ENCODE measurements at regions not wholly inside any gene's neighbourhood (a gene's known extent, or its start where the extent isn't known, plus 50 kb on each side); places are given as distances from the start of the nearest gene placed in this dataset.

GRCh38 chr3:55218577-55218976 lies 268.5 kb downstream of the WNT5A start:
- no peak overlapping the region for H3K4me3 ChIP-seq (ENCODE audit: low read depth, poor library complexity, severe bottlenecking)
- WGBS, 2 donors: 3 to 52% methylated on average over 1 of the region's 1 CpG
- DNase-seq (ENCODE audit: low spot score in 2 of 2): no peak
- no peak for TF ChIP-seq POLR2A (IDR thresholded peaks at IDR 0.05)
- TF ChIP-seq CTCF (IDR thresholded peaks at IDR 0.05): no peak
- intact Hi-C loops (cut with DNase I; ENCODE audit: low total_unique reads): no loop called here

DNA sequence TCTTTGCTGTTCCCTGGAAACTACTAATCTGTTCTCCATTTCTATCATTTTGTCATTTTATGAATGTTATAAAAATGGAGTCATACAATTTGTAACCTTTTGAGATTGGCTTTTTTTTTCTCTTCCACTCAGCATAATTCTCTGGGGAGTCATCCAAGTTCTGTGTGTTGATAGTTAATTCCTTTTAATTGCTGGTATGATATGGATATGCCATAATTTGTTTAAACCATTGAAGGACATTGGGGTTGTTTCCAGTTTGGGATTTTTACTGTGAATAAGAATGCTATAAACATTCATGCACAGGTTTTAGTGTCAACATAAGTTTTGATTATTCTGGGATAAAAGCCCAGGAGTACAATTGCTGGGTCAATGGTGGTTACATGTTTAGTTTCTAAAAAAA lies 279.4 kb downstream of the WNT5A start:
- intact Hi-C loops (cut with DNase I; ENCODE audit: low total_unique reads): no loop called here
- TF ChIP-seq CTCF (IDR thresholded peaks at IDR 0.05): no peak
- TF ChIP-seq POLR2A (IDR thresholded peaks at IDR 0.05): no peak

GRCh38 chr3:55205990-55206389 lies 278.1 kb upstream of the LRTM1 start:
- intact Hi-C loops (cut with DNase I; ENCODE audit: low total_unique reads): no loop called here
- TF ChIP-seq CTCF (IDR thresholded peaks at IDR 0.05): no peak
- no peak for TF ChIP-seq POLR2A (IDR thresholded peaks at IDR 0.05)
- 87 to 94% methylated on average over 1 of the region's 1 CpG for WGBS, 2 donors
- DNase-seq (ENCODE audit: low spot score in 2 of 2): no peak
- no peak overlapping the region for H3K4me3 ChIP-seq (ENCODE audit: low read depth, poor library complexity, severe bottlenecking)

More for the DNA sequence above, 279.4 kb downstream of the WNT5A start:
- DNase-seq (ENCODE audit: low spot score in 2 of 2): no peak
- no peak overlapping the region for H3K4me3 ChIP-seq (ENCODE audit: low read depth, poor library complexity, severe bottlenecking)

DNA sequence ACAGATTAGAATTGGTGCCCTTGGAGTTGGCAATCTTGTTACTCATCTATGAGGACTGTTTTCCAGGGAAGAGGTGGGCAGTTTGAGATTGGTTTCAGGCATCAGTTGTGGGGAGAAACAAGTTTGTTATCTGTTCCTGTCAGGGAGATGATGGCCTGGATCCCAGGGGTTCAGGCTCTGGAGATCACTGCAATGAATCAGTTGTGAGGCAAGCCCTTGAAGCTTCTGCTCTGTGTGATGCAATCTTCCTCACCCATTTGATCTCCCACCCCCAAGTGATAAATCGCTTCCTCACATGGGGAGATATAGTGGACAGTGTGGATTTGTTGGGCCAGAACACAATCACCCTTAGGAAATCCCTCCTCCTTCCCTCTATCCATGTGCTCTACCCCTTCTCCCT lies 276.6 kb upstream of the LRTM1 start:
- H3K4me3 ChIP-seq (ENCODE audit: low read depth, poor library complexity, severe bottlenecking): no peak overlapping the region
- no peak for TF ChIP-seq POLR2A (IDR thresholded peaks at IDR 0.05)
- TF ChIP-seq CTCF (IDR thresholded peaks at IDR 0.05): no peak
- intact Hi-C loops (cut with DNase I; ENCODE audit: low total_unique reads): no loop called here
- 89 to 93% methylated on average over 1 of the region's 1 CpG for WGBS, 2 donors
- no peak for DNase-seq (ENCODE audit: low spot score in 2 of 2)

GRCh38 chr3:55203546-55203945 lies 275.7 kb upstream of the LRTM1 start:
- intact Hi-C loops (cut with DNase I; ENCODE audit: low total_unique reads): no loop called here

More at GRCh38 chr3:55203546-55203945, 275.7 kb upstream of the LRTM1 start:
- TF ChIP-seq POLR2A (IDR thresholded peaks at IDR 0.05) (no peak), CTCF (IDR thresholded peaks at IDR 0.05) (no peak)
- 62 to 69% methylated on average over 4 of the region's 4 CpGs for WGBS, 2 donors
- no peak overlapping the region for H3K4me3 ChIP-seq (ENCODE audit: low read depth, poor library complexity, severe bottlenecking)
- no peak for DNase-seq (ENCODE audit: low spot score in 2 of 2)

Measured in lower leg skin (tissue), 4 donors.